Fibroblast of villous mesenchyme (primary cell): ENCODE measurements at regions not wholly inside any gene's neighbourhood (a gene's known extent, or its start where the extent isn't known, plus 50 kb on each side); places are given as distances from the start of the nearest gene placed in this dataset.

Experiments
- DNase-seq: peaks from one replicate; pipeline ENCODE4 v3.0.0-alpha.2; 2010; ENCODE audit warnings: low read depth
- H3K4me3 ChIP-seq: 2 replicates; pipeline ENCODE4 v1.5.1; 2011; ENCODE audit warnings: low read depth, mild to moderate bottlenecking, low read length
- TF ChIP-seq, protein P1 (sequence below): IDR thresholded peaks from 2 replicates; pipeline ENCODE4 v1.5.1; 2012; ENCODE audit warnings: low read depth, mild to moderate bottlenecking, low read length; ENCODE audit not compliant: insufficient read depth

DNA sequence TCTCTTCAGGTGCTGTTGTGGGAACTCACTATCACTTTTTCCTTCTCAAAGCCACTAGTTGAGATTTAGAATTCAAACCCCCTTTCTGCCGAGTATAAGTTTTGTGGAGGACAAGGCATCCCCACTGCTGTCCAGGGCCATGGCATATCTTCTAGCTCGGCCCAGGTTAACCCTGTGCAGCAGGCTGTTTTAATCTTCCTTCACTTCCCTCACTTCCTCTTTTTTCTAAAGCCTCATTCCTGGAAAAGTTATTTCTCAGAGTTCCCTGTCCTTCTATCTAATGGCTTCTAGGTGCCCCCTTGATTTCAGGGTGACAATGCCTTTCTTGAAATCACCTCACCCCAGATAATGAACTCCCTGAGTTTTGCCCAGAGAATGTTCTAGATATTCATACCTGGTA, 222.3 kb downstream of the SNX10 start:
- no peak for DNase-seq
- H3K4me3 ChIP-seq = no peak overlapping the region
- TF ChIP-seq, protein P1, sequence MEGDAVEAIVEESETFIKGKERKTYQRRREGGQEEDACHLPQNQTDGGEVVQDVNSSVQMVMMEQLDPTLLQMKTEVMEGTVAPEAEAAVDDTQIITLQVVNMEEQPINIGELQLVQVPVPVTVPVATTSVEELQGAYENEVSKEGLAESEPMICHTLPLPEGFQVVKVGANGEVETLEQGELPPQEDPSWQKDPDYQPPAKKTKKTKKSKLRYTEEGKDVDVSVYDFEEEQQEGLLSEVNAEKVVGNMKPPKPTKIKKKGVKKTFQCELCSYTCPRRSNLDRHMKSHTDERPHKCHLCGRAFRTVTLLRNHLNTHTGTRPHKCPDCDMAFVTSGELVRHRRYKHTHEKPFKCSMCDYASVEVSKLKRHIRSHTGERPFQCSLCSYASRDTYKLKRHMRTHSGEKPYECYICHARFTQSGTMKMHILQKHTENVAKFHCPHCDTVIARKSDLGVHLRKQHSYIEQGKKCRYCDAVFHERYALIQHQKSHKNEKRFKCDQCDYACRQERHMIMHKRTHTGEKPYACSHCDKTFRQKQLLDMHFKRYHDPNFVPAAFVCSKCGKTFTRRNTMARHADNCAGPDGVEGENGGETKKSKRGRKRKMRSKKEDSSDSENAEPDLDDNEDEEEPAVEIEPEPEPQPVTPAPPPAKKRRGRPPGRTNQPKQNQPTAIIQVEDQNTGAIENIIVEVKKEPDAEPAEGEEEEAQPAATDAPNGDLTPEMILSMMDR = no peak

DNA sequence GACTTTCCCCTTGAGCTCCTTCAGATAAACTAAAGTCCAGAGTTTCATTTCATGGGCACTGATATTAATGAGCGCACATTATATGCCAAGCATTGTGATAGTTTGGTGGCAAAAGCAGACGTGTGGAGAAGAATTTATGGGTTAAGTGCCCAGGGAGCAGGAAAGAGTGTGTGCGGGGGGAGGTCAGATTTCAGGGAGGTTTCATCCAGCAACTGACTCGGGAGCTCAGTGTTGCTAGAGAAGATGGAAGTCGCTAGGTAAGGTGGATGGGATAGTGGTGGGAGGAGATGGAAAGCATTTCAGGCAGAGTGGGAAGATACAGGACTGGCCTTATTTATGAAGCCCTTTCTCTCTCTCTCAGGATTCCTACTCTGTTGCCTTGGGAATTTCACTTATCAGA, 223.0 kb downstream of the SNX10 start:
- H3K4me3 ChIP-seq = no peak overlapping the region
- TF ChIP-seq, protein P1 = no peak
- no peak for DNase-seq

DNA sequence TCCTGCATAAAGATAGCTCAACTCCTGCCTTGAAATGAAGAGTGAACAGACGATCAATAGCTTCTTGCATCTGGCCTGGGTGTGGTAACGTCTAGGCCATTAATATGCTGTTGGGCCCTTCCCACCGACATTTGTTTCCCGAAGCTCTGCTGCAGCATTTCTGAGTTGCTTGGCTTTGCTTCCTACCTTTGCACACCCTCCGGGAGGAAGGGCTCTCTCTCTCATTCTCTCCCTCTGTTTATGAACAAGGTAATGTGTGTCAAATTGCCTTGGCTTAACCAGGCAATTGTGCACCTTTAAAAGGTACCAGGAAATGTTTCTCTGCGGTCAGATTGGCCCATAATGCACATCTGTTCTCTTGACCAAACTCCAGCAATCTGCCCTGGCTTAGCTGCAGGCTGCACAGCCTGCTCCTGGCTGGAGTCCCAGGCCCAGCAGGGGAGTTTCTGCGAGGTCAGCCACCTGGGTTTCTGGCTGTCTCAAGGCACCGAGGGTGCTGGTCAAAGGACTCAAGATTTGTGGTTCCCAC, 223.7 kb downstream of the SNX10 start:
- TF ChIP-seq, protein P1 = no peak
- DNase-seq = no peak
- H3K4me3 ChIP-seq = no peak overlapping the region

DNA sequence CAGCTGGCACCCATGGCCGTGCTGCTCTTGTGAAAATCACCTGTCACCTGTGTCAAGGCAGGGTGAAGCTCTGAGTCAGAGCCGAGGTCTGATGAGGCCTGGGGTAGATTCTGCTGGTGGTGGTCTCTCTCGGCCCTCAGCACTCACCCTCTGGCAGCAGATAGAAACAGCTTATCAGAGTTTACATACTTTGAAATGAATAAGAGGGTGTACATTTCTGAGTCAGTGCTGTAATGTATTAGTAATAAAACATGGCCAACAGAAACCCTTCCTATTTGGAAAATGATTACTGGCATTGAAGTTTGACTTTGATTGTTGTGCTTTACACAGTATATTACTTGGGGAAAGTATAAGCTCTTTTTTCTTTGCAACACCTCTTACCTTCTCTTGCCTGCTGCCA, 228.8 kb downstream of the SNX10 start:
- no peak overlapping the region for H3K4me3 ChIP-seq
- TF ChIP-seq, protein P1 = no peak
- DNase-seq = no peak

DNA sequence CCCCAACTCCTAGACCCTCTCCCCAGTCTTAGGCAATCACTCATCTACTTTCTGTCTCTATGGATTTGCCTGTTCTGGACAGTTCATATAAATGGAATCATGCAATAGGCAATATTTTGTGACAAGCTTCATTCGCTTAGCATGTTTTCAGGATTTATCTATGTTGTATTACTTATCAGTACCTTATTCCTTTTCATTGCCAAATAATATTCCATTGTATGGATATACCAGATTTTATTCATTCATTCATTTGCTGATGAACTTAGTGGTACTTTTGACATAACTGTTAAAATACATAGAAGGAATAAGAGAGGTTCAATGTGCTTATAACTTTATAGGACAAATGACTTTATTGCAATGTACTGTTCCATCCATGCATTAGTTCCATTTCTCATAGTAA, 231.0 kb downstream of the SNX10 start:
- TF ChIP-seq, protein P1 = no peak
- H3K4me3 ChIP-seq = no peak overlapping the region
- no peak for DNase-seq

DNA sequence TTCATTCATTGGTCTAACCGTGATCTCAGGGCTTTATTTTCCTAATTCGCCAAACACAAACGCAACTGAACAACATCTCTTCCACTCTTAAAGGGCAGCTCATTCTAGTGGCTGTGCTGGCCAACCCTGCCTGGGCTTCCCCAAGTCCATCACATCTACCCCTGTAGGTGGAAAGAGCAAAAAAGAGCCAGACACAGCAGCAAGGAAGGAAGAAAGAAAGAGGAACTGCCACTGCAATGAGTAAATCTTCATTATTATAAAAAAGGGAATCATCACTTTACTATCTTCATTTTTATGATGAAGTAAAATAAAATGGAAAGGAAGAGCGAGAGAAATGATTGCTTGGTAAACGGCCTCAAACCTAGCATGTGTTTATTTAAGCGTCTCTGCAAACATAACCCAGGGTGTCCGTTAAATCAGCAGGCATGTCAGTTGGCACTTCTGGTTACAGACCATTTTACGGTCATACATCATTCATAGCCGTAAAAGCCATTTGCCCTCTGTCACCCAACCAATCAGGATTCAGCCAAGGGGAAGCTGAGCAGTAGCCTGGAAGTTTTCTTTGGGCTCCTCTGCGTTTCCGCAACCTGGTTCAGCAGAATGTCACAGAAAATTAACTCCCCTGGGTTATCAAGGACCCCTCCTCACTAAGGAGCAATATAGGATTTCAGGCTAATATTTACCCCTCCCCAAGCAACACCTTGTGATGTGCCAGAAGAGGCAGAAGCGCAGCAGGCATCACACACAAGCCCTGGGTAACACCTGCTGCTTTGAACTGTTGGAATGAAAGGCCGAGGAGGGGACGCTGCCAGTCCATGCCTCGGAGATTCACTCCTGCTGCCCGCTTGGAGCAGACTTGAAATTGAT, 234.0 kb downstream of the SNX10 start:
- DNase-seq = no peak
- TF ChIP-seq, protein P1 = no peak
- H3K4me3 ChIP-seq = no peak overlapping the region

DNA sequence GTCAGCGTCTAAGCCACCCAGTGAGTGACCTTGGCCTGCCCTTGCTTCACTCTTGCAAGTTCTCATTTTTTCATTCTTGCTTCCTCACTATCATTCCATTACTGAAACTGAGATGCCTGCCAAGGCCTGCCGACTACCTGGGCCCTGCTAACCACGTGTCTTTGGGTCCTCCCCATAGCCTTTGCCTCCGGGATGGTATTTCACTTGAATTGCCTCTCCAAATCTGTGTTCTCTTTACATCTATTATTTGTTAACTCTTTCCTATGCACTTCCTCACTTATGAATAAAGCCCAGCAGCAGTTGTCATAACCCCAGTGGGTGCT, 234.6 kb downstream of the SNX10 start:
- TF ChIP-seq, protein P1 = no peak
- no peak for DNase-seq
- H3K4me3 ChIP-seq = no peak overlapping the region
